Chondrocyte (in vitro differentiated cells): ENCODE measurements at regions not wholly inside any gene's neighbourhood (a gene's known extent, or its start where the extent isn't known, plus 50 kb on each side); places are given as distances from the start of the nearest gene placed in this dataset.
"Not testable (repeated sequence)": the region's sequence is repeated elsewhere in the genome, so short reads cannot be mapped to it uniquely, and the experiment has no call there.

Source experiments
- DNase-seq: peaks from one replicate; pipeline ENCODE4 v3.0.0; 2021; ENCODE audit warnings: mixed read lengths, low spot score
- H3K27ac Mint-ChIP-seq: one replicate; pipeline ENCODE4 v1.8.0; 2021; ENCODE audit warnings: mild to moderate bottlenecking, moderate library complexity, mixed read lengths; ENCODE audit not compliant: unreplicated experiment
- H3K27me3 Mint-ChIP-seq: 2 replicates; pipeline ENCODE4 v1.8.0; 2021; ENCODE audit warnings: low read depth, mixed read lengths
- H3K36me3 Mint-ChIP-seq: 2 replicates; pipeline ENCODE4 v1.8.0; 2021; ENCODE audit warnings: low read depth, mixed read lengths
- H3K4me1 Mint-ChIP-seq: 2 replicates; pipeline ENCODE4 v1.8.0; 2021; ENCODE audit warnings: low read depth, mild to moderate bottlenecking, mixed read lengths
- H3K4me3 Mint-ChIP-seq: one replicate; pipeline ENCODE4 v1.8.0; 2021; ENCODE audit warnings: mild to moderate bottlenecking, moderate library complexity, mixed read lengths; ENCODE audit not compliant: unreplicated experiment
- H3K9me3 Mint-ChIP-seq: 2 replicates; pipeline ENCODE4 v1.8.0; 2021; ENCODE audit warnings: low read depth, mixed read lengths
- TF ChIP-seq, protein P1 (sequence below): fragments of 200-600 bp; sonication (generic); IDR thresholded peaks from 2 replicates; pipeline ENCODE4 v1.5.0; 2021; ENCODE audit warnings: antibody characterized with exemption, mild to moderate bottlenecking, moderate library complexity

DNA sequence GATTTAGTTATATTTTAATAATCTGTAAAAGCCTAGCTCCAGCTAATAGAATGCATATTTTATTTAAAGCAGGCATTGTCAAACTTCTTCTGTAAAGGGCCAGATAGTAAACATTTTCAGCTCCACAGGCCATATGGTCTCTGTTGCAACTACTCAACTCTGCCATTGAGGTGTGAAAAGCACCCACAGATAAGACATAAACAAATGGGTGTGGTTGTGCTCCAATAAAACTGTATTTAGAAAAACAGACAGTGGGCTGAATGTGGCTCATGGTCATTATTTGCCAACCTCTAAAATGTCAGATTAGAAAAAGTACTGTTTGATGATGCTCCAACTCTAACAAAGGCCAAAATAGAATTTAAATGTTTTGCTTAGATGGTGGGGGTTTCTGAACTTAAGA, 519.9 kb downstream of the RNF144A start:
- peaks cover 4% of the 10 kb centered on the region for H3K27me3 Mint-ChIP-seq
- DNase-seq: no peak
- H3K27ac Mint-ChIP-seq: no peak overlapping the region
- H3K4me3 Mint-ChIP-seq: no peak overlapping the region
- TF ChIP-seq, protein P1, sequence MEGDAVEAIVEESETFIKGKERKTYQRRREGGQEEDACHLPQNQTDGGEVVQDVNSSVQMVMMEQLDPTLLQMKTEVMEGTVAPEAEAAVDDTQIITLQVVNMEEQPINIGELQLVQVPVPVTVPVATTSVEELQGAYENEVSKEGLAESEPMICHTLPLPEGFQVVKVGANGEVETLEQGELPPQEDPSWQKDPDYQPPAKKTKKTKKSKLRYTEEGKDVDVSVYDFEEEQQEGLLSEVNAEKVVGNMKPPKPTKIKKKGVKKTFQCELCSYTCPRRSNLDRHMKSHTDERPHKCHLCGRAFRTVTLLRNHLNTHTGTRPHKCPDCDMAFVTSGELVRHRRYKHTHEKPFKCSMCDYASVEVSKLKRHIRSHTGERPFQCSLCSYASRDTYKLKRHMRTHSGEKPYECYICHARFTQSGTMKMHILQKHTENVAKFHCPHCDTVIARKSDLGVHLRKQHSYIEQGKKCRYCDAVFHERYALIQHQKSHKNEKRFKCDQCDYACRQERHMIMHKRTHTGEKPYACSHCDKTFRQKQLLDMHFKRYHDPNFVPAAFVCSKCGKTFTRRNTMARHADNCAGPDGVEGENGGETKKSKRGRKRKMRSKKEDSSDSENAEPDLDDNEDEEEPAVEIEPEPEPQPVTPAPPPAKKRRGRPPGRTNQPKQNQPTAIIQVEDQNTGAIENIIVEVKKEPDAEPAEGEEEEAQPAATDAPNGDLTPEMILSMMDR: no peak
- peaks cover 1% of the 10 kb centered on the region for H3K36me3 Mint-ChIP-seq
- no peaks in the 10 kb centered on the region for H3K4me1 Mint-ChIP-seq
- H3K9me3 Mint-ChIP-seq: peaks cover 8% of the 10 kb centered on the region

GRCh38 chr2:7437716-7438632, 520.8 kb downstream of the RNF144A start:
- Mint-ChIP-seq H3K4me3 (no peak overlapping the region), H3K27me3 (peaks cover 6% of the 10 kb centered on the region), H3K36me3 (peaks cover 1% of the 10 kb centered on the region), H3K9me3 (peaks cover 5% of the 10 kb centered on the region), H3K4me1 (no peaks in the 10 kb centered on the region), H3K27ac (peak overlapping the region; percentile 37)
- no peak for DNase-seq
- TF ChIP-seq, protein P1: no peak

GRCh38 chr2:7438855-7439254, 521.6 kb downstream of the RNF144A start:
- Mint-ChIP-seq H3K9me3 (no peaks in the 10 kb centered on the region), H3K27me3 (peaks cover 7% of the 10 kb centered on the region), H3K27ac (no peak overlapping the region), H3K4me1 (no peaks in the 10 kb centered on the region), H3K4me3 (no peak overlapping the region), H3K36me3 (no peaks in the 10 kb centered on the region)
- DNase-seq: no peak
- TF ChIP-seq, protein P1: no peak

- no peak overlapping the region for H3K4me3 Mint-ChIP-seq
- no peaks in the 10 kb centered on the region for H3K4me1 Mint-ChIP-seq
- H3K36me3 Mint-ChIP-seq: no peaks in the 10 kb centered on the region
- no peak overlapping the region for H3K27ac Mint-ChIP-seq
- H3K9me3 Mint-ChIP-seq: no peaks in the 10 kb centered on the region
- peaks cover 4% of the 10 kb centered on the region for H3K27me3 Mint-ChIP-seq
- DNase-seq: no peak
- TF ChIP-seq, protein P1: no peak
Measured at GRCh38 chr2:7440977-7441376, 523.8 kb downstream of the RNF144A start.

GRCh38 chr2:7441841-7442240, 524.6 kb downstream of the RNF144A start:
- H3K4me3 Mint-ChIP-seq, H3K4me1 Mint-ChIP-seq, DNase-seq, H3K36me3 Mint-ChIP-seq, H3K9me3 Mint-ChIP-seq, H3K27me3 Mint-ChIP-seq, H3K27ac Mint-ChIP-seq: not testable (repeated sequence)

- DNase-seq: no peak
- Mint-ChIP-seq H3K27me3 (peaks cover 2% of the 10 kb centered on the region), H3K27ac (no peak overlapping the region), H3K9me3 (no peaks in the 10 kb centered on the region), H3K4me1 (no peaks in the 10 kb centered on the region), H3K4me3 (no peak overlapping the region), H3K36me3 (no peaks in the 10 kb centered on the region)
- TF ChIP-seq, protein P1: no peak
Measured at GRCh38 chr2:7444626-7445025, 527.4 kb downstream of the RNF144A start.
